ENCODE measurements at regions not wholly inside any gene's neighbourhood (a gene's known extent, or its start where the extent isn't known, plus 50 kb on each side); places are given as distances from the start of the nearest gene placed in this dataset.

DNA sequence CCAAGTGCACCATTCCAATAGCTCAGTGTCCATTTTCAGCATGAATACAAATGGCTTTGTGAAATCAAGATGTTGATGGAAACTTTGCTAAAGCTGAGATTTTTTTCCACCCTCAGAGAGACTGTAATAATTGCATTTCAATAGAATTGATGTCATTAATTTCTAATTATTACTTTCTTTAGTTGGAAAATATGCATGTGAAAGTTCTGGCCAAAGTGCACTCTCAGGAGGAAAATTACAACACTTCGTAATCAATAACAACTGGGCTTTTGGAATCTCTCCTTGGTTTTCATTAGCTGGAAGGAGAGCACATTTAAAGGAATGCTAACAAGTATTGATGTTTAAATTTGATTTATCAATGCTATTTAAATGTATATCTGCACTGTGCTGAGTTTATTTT, 529.5 kb upstream of the CDH8 start:
- H3K27ac ChIP-seq (ENCODE audit: low read length), result no peak overlapping the region
- H3K9me3 ChIP-seq (ENCODE audit: control insufficient read depth in 2 of 2, low read length in 2 of 2), result no peaks in the 10 kb centered on the region
- no peaks in the 10 kb centered on the region for H3K27me3 ChIP-seq (ENCODE audit: control insufficient read depth in 1 of 2, insufficient read depth in 2 of 2, low read length in 2 of 2)
- H3K9ac ChIP-seq (ENCODE audit: low read length in 2 of 2), result no peak overlapping the region
- H3K4me1 ChIP-seq (ENCODE audit: control insufficient read depth, insufficient read depth, low read length), result no peaks in the 10 kb centered on the region
- no peak overlapping the region for H3K4me3 ChIP-seq (ENCODE audit: low read length in 2 of 2)
- no peaks in the 10 kb centered on the region for H3K36me3 ChIP-seq (ENCODE audit: control insufficient read depth in 2 of 2, insufficient read depth in 2 of 2, low read length in 2 of 2)

DNA sequence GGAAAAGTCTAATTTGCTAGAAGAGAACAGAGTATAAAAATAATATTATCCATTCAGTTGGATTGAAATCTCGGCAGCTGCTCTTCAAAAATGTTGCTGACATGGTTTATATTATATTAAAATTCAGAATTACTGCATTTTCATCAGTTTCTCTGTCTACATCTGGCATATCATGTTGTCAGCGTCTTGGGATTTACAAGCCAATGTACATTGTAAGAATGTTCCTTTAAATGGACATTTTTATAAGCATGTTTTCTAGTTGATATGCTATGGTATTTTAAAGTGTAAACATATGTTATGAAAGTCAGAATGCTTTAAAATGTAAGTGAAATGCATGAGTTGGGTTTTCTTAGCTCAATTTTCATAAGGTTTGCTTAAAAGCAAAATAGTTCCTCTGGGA, 528.1 kb upstream of the CDH8 start:
- no peaks in the 10 kb centered on the region for H3K9me3 ChIP-seq (ENCODE audit: control insufficient read depth in 2 of 2, low read length in 2 of 2)
- H3K9ac ChIP-seq (ENCODE audit: low read length in 2 of 2), result no peak overlapping the region
- H3K27me3 ChIP-seq (ENCODE audit: control insufficient read depth in 1 of 2, insufficient read depth in 2 of 2, low read length in 2 of 2), result no peaks in the 10 kb centered on the region
- no peaks in the 10 kb centered on the region for H3K4me1 ChIP-seq (ENCODE audit: control insufficient read depth, insufficient read depth, low read length)
- H3K36me3 ChIP-seq (ENCODE audit: control insufficient read depth in 2 of 2, insufficient read depth in 2 of 2, low read length in 2 of 2), result no peaks in the 10 kb centered on the region
- no peak overlapping the region for H3K4me3 ChIP-seq (ENCODE audit: low read length in 2 of 2)
- H3K27ac ChIP-seq (ENCODE audit: low read length), result no peak overlapping the region

DNA sequence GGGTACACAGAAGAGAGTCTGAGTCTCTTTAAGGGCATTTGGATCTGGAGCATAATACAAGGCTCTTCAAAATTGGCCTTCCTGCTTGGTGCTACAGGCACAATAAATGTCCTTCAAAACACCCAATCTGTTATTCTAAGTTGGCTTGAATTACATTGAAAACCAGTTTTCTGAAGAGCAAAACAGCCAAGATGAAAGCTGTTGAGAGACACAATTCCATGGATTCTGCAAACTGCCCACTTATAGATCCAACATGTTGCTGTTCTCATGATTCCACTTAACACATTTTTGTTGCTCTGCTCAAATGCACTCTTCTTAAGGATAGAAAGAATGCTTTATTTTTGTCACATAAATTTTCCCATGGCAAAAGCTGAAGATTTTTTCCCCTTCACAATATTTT, 525.9 kb upstream of the CDH8 start:
- H3K36me3 ChIP-seq (ENCODE audit: control insufficient read depth in 2 of 2, insufficient read depth in 2 of 2, low read length in 2 of 2), result no peaks in the 10 kb centered on the region
- H3K4me1 ChIP-seq (ENCODE audit: control insufficient read depth, insufficient read depth, low read length), result no peaks in the 10 kb centered on the region

DNA sequence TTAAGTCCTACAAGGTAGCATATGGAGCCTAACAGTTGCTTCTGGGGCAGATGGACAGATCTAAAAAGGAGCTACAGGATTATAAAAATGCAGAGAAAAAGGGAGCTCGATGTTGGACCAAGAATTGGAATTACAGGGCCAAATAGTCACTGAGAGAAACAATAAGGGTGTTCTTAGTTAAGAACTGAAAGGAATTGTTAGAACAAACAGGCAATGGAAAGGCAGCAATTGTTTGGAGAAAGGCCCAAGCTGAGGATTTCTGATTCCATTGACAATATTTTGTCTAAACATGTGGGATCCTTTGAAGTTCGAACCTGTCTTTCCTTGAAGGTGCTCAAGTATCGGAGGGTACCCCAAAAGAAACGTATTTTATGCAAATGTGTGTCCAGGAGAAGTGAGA, 513.6 kb upstream of the CDH8 start:
- no peak overlapping the region for H3K9ac ChIP-seq (ENCODE audit: low read length in 2 of 2)
- no peaks in the 10 kb centered on the region for H3K9me3 ChIP-seq (ENCODE audit: control insufficient read depth in 2 of 2, low read length in 2 of 2)
- no peak overlapping the region for H3K27ac ChIP-seq (ENCODE audit: low read length)
- no peaks in the 10 kb centered on the region for H3K36me3 ChIP-seq (ENCODE audit: control insufficient read depth in 2 of 2, insufficient read depth in 2 of 2, low read length in 2 of 2)
- no peak overlapping the region for H3K4me3 ChIP-seq (ENCODE audit: low read length in 2 of 2)
- no peaks in the 10 kb centered on the region for H3K27me3 ChIP-seq (ENCODE audit: control insufficient read depth in 1 of 2, insufficient read depth in 2 of 2, low read length in 2 of 2)
- no peaks in the 10 kb centered on the region for H3K4me1 ChIP-seq (ENCODE audit: control insufficient read depth, insufficient read depth, low read length)

More for the DNA sequence above, 525.9 kb upstream of the CDH8 start:
- Histone ChIP-seq H3K9me3 (ENCODE audit: control insufficient read depth in 2 of 2, low read length in 2 of 2) (peaks cover 0 to 2% of the 10 kb centered on the region in 2 donors), H3K27me3 (ENCODE audit: control insufficient read depth in 1 of 2, insufficient read depth in 2 of 2, low read length in 2 of 2) (no peaks in the 10 kb centered on the region), H3K4me3 (ENCODE audit: low read length in 2 of 2) (no peak overlapping the region), H3K9ac (ENCODE audit: low read length in 2 of 2) (no peak overlapping the region), H3K27ac (ENCODE audit: low read length) (no peak overlapping the region)

DNA sequence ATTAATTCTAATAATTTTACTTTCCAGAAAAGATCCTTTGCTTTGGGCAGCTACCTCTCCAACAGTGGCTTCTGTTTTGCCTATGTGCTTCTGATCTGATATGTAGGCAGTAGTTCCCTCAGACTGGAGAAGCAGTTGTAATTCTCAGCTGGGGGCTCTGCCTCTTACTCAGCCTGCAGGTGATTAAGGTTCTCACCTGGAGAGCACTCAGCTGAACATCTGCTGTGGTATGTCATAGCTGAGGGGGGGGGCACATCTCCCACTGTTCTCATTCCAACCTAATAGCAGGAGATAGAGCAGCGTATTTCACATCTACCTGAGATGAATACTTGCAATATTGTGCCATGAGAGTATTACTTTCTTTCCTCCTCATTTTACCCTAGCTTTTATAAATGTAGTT, 511.9 kb upstream of the CDH8 start:
- H3K27me3 ChIP-seq (ENCODE audit: control insufficient read depth in 1 of 2, insufficient read depth in 2 of 2, low read length in 2 of 2), result no peaks in the 10 kb centered on the region
- no peaks in the 10 kb centered on the region for H3K9me3 ChIP-seq (ENCODE audit: control insufficient read depth in 2 of 2, low read length in 2 of 2)
- H3K36me3 ChIP-seq (ENCODE audit: control insufficient read depth in 2 of 2, insufficient read depth in 2 of 2, low read length in 2 of 2), result no peaks in the 10 kb centered on the region
- H3K27ac ChIP-seq (ENCODE audit: low read length), result no peak overlapping the region
- H3K4me1 ChIP-seq (ENCODE audit: control insufficient read depth, insufficient read depth, low read length), result no peaks in the 10 kb centered on the region
- no peak overlapping the region for H3K4me3 ChIP-seq (ENCODE audit: low read length in 2 of 2)
- H3K9ac ChIP-seq (ENCODE audit: low read length in 2 of 2), result no peak overlapping the region

DNA sequence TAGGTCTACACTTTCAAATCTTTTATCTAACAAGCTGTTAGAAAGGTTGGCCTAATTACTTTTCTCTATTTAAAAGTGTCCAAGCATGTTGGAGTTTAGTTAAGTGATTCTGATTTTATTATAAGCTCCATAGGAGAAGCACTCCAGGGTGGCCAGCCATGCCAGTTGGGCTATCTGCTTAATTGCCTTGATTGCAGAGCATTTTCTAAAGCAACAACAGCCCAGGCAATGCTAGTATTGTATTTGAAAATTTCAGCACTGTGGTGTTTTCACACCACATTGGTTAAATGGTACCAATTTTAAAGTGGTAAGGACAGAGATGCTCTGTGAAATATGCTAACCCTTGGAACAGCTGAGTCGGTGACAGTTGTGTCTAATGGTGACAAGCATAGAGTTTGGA, 510.5 kb upstream of the CDH8 start:
- H3K9me3 ChIP-seq (ENCODE audit: control insufficient read depth in 2 of 2, low read length in 2 of 2), result no peaks in the 10 kb centered on the region
- H3K4me3 ChIP-seq (ENCODE audit: low read length in 2 of 2), result no peak overlapping the region
- no peak overlapping the region for H3K27ac ChIP-seq (ENCODE audit: low read length)
- H3K4me1 ChIP-seq (ENCODE audit: control insufficient read depth, insufficient read depth, low read length), result no peaks in the 10 kb centered on the region
- H3K9ac ChIP-seq (ENCODE audit: low read length in 2 of 2), result no peak overlapping the region
- no peaks in the 10 kb centered on the region for H3K27me3 ChIP-seq (ENCODE audit: control insufficient read depth in 1 of 2, insufficient read depth in 2 of 2, low read length in 2 of 2)
- H3K36me3 ChIP-seq (ENCODE audit: control insufficient read depth in 2 of 2, insufficient read depth in 2 of 2, low read length in 2 of 2), result no peaks in the 10 kb centered on the region

DNA sequence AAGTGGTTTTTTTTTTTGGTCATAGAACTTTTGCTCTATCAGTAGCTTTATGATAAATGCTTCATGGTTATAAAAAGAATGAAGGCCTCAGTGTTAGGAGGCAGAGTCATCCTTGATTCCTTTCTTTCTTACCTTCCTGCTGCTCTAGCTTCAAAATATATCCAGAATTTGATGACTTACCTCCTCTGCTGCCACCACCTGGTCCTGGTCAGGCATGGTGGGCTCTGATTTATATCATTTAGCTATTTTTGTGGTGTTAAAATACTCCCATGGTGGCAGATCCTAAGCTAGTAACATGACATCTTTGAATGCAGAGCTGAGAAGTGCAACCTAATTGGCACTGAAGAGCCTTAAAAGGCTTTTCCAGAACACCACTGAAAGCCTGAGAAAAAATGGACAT, 508.8 kb upstream of the CDH8 start:
- Histone ChIP-seq H3K9ac (ENCODE audit: low read length in 2 of 2) (no peak overlapping the region), H3K4me1 (ENCODE audit: control insufficient read depth, insufficient read depth, low read length) (no peaks in the 10 kb centered on the region), H3K36me3 (ENCODE audit: control insufficient read depth in 2 of 2, insufficient read depth in 2 of 2, low read length in 2 of 2) (no peaks in the 10 kb centered on the region), H3K27me3 (ENCODE audit: control insufficient read depth in 1 of 2, insufficient read depth in 2 of 2, low read length in 2 of 2) (no peaks in the 10 kb centered on the region), H3K27ac (ENCODE audit: low read length) (no peak overlapping the region), H3K9me3 (ENCODE audit: control insufficient read depth in 2 of 2, low read length in 2 of 2) (no peaks in the 10 kb centered on the region), H3K4me3 (ENCODE audit: low read length in 2 of 2) (no peak overlapping the region)

DNA sequence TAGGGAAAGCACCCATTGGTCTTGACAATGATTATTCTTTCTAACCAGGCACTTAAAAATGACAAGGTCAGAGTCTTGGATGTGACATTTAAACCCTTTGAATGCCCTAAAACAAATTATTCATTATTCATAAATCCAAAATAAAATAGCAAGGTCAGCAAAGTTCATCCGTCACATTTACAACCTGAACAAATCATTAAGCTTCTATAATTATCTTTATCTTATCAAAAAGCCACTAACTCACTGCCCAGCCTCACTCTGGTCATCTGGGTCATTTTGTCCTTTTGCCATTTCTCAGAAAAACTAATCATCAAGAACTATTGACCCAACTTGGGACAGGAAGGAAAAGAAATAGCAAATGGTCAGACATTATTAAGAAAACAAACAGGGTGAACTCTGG, 507.3 kb upstream of the CDH8 start:
- H3K27ac ChIP-seq (ENCODE audit: low read length), result no peak overlapping the region
- no peaks in the 10 kb centered on the region for H3K36me3 ChIP-seq (ENCODE audit: control insufficient read depth in 2 of 2, insufficient read depth in 2 of 2, low read length in 2 of 2)
- no peaks in the 10 kb centered on the region for H3K9me3 ChIP-seq (ENCODE audit: control insufficient read depth in 2 of 2, low read length in 2 of 2)
- H3K27me3 ChIP-seq (ENCODE audit: control insufficient read depth in 1 of 2, insufficient read depth in 2 of 2, low read length in 2 of 2), result no peaks in the 10 kb centered on the region
- no peaks in the 10 kb centered on the region for H3K4me1 ChIP-seq (ENCODE audit: control insufficient read depth, insufficient read depth, low read length)
- no peak overlapping the region for H3K9ac ChIP-seq (ENCODE audit: low read length in 2 of 2)
- H3K4me3 ChIP-seq (ENCODE audit: low read length in 2 of 2), result no peak overlapping the region

DNA sequence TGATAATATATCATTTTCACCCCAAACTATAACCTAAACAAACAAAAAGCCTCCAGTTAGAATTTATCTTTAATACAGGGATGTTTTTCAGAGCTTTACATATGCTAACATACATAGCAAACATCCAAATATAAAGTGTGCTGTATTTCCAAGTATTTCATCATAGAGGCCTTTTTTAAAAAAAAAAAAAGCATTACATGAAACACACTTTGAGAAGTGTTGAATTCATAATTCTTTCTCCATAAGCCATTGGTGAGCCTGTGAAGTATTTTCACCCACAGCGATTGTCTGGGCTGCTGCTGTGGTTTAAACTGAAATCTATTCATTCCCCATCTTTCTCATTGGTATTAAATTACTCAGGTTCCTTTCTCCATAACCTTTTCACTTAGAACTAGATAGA, 503.4 kb upstream of the CDH8 start:
- no peak overlapping the region for H3K27ac ChIP-seq (ENCODE audit: low read length)
- no peaks in the 10 kb centered on the region for H3K4me1 ChIP-seq (ENCODE audit: control insufficient read depth, insufficient read depth, low read length)
- no peaks in the 10 kb centered on the region for H3K27me3 ChIP-seq (ENCODE audit: control insufficient read depth in 1 of 2, insufficient read depth in 2 of 2, low read length in 2 of 2)
- no peak overlapping the region for H3K9ac ChIP-seq (ENCODE audit: low read length in 2 of 2)
- H3K9me3 ChIP-seq (ENCODE audit: control insufficient read depth in 2 of 2, low read length in 2 of 2), result no peaks in the 10 kb centered on the region
- no peak overlapping the region for H3K4me3 ChIP-seq (ENCODE audit: low read length in 2 of 2)
- H3K36me3 ChIP-seq (ENCODE audit: control insufficient read depth in 2 of 2, insufficient read depth in 2 of 2, low read length in 2 of 2), result no peaks in the 10 kb centered on the region

DNA sequence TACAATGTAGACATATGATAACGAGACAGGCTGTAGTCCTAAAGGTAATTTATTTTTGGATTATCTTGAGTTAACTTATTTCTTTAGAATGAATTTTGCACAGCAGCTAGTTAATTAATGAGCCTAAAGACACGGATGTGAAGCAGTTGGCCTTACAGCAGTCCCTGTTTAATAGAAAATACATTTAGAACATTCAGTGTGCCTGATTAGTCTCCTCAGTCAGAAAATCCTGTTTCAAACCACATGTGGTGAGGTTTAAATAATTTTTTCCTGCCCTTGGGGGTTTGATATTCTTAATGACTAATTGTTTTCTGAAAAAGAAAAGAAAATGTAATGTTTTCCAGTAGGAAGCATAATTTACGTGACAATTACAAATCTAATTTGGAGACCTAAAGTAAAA, 494.2 kb upstream of the CDH8 start:
- Histone ChIP-seq H3K4me3 (ENCODE audit: low read length in 2 of 2) (no peak overlapping the region), H3K27me3 (ENCODE audit: control insufficient read depth in 1 of 2, insufficient read depth in 2 of 2, low read length in 2 of 2) (no peaks in the 10 kb centered on the region), H3K36me3 (ENCODE audit: control insufficient read depth in 2 of 2, insufficient read depth in 2 of 2, low read length in 2 of 2) (no peaks in the 10 kb centered on the region), H3K4me1 (ENCODE audit: control insufficient read depth, insufficient read depth, low read length) (no peaks in the 10 kb centered on the region), H3K27ac (ENCODE audit: low read length) (no peak overlapping the region), H3K9me3 (ENCODE audit: control insufficient read depth in 2 of 2, low read length in 2 of 2) (no peaks in the 10 kb centered on the region), H3K9ac (ENCODE audit: low read length in 2 of 2) (no peak overlapping the region)

DNA sequence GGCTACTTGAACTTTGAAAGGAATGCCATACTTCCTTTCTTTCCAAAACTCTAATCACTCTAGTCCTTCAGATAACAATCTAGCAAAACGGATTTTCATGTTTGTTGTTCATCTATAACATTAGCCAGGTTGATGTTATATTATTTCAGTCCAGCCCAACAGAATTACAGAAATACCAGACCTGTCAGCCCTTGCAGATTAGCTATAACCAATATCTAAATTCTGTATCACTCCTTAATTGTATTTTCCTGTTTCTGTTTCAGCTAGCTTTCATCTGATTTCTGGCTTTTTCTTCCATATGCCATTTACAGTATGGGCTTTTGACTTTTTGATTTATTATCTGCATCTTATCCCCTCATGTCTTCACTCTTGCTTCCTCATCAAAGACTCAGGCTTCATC, 479.8 kb upstream of the CDH8 start:
- Histone ChIP-seq H3K4me1 (ENCODE audit: control insufficient read depth, insufficient read depth, low read length) (no peaks in the 10 kb centered on the region), H3K9me3 (ENCODE audit: control insufficient read depth in 2 of 2, low read length in 2 of 2) (no peaks in the 10 kb centered on the region), H3K36me3 (ENCODE audit: control insufficient read depth in 2 of 2, insufficient read depth in 2 of 2, low read length in 2 of 2) (no peaks in the 10 kb centered on the region), H3K27ac (ENCODE audit: low read length) (no peak overlapping the region), H3K27me3 (ENCODE audit: control insufficient read depth in 1 of 2, insufficient read depth in 2 of 2, low read length in 2 of 2) (no peaks in the 10 kb centered on the region), H3K4me3 (ENCODE audit: low read length in 2 of 2) (no peak overlapping the region), H3K9ac (ENCODE audit: low read length in 2 of 2) (no peak overlapping the region)

DNA sequence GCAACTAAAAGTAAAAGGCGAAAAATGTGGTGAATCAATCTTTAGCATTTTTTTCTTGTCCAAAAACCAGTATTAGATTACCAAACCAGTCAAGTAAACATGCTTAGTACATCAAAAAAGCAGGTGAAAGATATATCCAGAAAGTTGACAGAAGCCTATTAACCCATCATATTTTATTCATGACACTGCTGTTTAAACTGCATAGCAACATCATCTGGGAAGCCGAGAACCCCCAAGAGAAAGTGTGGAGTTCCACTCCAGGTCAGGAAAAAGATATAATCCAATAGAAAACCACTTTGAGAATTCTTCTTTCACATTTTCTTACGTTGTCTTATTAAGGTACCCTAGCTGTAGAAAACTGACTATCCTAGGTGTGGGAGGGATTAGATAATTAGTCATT, 466.8 kb upstream of the CDH8 start:
- no peak overlapping the region for H3K4me3 ChIP-seq (ENCODE audit: low read length in 2 of 2)
- H3K27me3 ChIP-seq (ENCODE audit: control insufficient read depth in 1 of 2, insufficient read depth in 2 of 2, low read length in 2 of 2), result no peaks in the 10 kb centered on the region
- H3K9ac ChIP-seq (ENCODE audit: low read length in 2 of 2), result no peak overlapping the region
- H3K4me1 ChIP-seq (ENCODE audit: control insufficient read depth, insufficient read depth, low read length), result no peaks in the 10 kb centered on the region
- H3K27ac ChIP-seq (ENCODE audit: low read length), result no peak overlapping the region
- no peaks in the 10 kb centered on the region for H3K9me3 ChIP-seq (ENCODE audit: control insufficient read depth in 2 of 2, low read length in 2 of 2)
- H3K36me3 ChIP-seq (ENCODE audit: control insufficient read depth in 2 of 2, insufficient read depth in 2 of 2, low read length in 2 of 2), result no peaks in the 10 kb centered on the region

Data from stomach smooth muscle (tissue), 2 donors.